DMS153 (cell line): ENCODE measurements at regions not wholly inside any gene's neighbourhood (a gene's known extent, or its start where the extent isn't known, plus 50 kb on each side); places are given as distances from the start of the nearest gene placed in this dataset.
"Not testable (repeated sequence)": the region's sequence is repeated elsewhere in the genome, so short reads cannot be mapped to it uniquely, and the experiment has no call there.

Experiments used
- DNase-seq: peaks from one replicate; lab custom pipeline; 2025; lab: John Stamatoyannopoulos, UW

- DNase-seq, result no peak
These were observed 58.0 kb upstream of the FBXO11 start for GRCh38 chr2:47964277-47964676.

- DNase-seq, result no peak
These were observed 58.6 kb upstream of the FBXO11 start for GRCh38 chr2:47964722-47965434.

GRCh38 chr2:47976728-47977127, 70.4 kb upstream of the FBXO11 start:
- not testable (repeated sequence) for DNase-seq

GRCh38 chr2:47984041-47984440, 77.7 kb upstream of the FBXO11 start:
- DNase-seq, result no peak

GRCh38 chr2:47990503-47990902, 84.2 kb upstream of the FBXO11 start:
- no peak for DNase-seq

GRCh38 chr2:47992671-47993070, 86.4 kb upstream of the FBXO11 start:
- DNase-seq, result no peak

- no peak for DNase-seq
These were observed 90.5 kb upstream of the FBXO11 start for GRCh38 chr2:47996808-47997207.

- DNase-seq, result no peak
These were observed 93.2 kb upstream of the FBXO11 start for GRCh38 chr2:47999512-47999911.

GRCh38 chr2:48001498-48001897, 95.2 kb upstream of the FBXO11 start:
- no peak for DNase-seq

- no peak for DNase-seq
These were observed 99.8 kb upstream of the FBXO11 start for GRCh38 chr2:48006094-48006493.

GRCh38 chr2:48007699-48008268, 101.5 kb upstream of the FBXO11 start:
- DNase-seq, result no peak

- no peak for DNase-seq
These were observed 103.0 kb upstream of the FBXO11 start for GRCh38 chr2:48009256-48009655.

- DNase-seq, result no peak
These were observed 109.1 kb upstream of the FBXO11 start for GRCh38 chr2:48015421-48015820.

- no peak for DNase-seq
These were observed 110.1 kb upstream of the FBXO11 start for GRCh38 chr2:48016225-48017019.

GRCh38 chr2:48017136-48017535, 110.8 kb upstream of the FBXO11 start:
- no peak for DNase-seq

GRCh38 chr2:48018480-48018879, 112.2 kb upstream of the FBXO11 start:
- no peak for DNase-seq

GRCh38 chr2:48026865-48027264, 120.6 kb upstream of the FBXO11 start:
- no peak for DNase-seq

GRCh38 chr2:48032765-48033164, 126.5 kb upstream of the FBXO11 start:
- DNase-seq, result no peak

GRCh38 chr2:48034295-48034694, 128.0 kb upstream of the FBXO11 start:
- DNase-seq, result no peak

GRCh38 chr2:48036312-48036711, 130.0 kb upstream of the FBXO11 start:
- DNase-seq, result no peak

- no peak for DNase-seq
These were observed 133.1 kb upstream of the FBXO11 start for GRCh38 chr2:48039209-48039990.

- DNase-seq, result no peak
These were observed 136.9 kb upstream of the FBXO11 start for GRCh38 chr2:48043131-48043700.
